Trophoblast cell (in vitro differentiated cells and primary cell): ENCODE measurements at regions not wholly inside any gene's neighbourhood (a gene's known extent, or its start where the extent isn't known, plus 50 kb on each side); places are given as distances from the start of the nearest gene placed in this dataset.

Experiments
- DNase-seq, 2 donors: peaks; one replicate each; pipeline ENCODE4 v3.0.0-alpha.2; 2016
- H2AFZ ChIP-seq: 2 replicates; pipeline ENCODE4 v1.6.1; 2013; ENCODE audit warnings: low read length, moderate library complexity, mild to moderate bottlenecking; ENCODE audit not compliant: insufficient read depth, poor library complexity
- H2AK5ac ChIP-seq: 2 replicates; pipeline ENCODE4 v1.6.1; 2013; ENCODE audit warnings: mild to moderate bottlenecking, low read length
- H2BK120ac ChIP-seq: 2 replicates; pipeline ENCODE4 v1.6.1; 2013; ENCODE audit warnings: low read length, mild to moderate bottlenecking, moderate library complexity; ENCODE audit not compliant: insufficient read depth, poor library complexity
- H2BK12ac ChIP-seq: 2 replicates; pipeline ENCODE4 v1.6.1; 2013; ENCODE audit warnings: mild to moderate bottlenecking, low read length, moderate library complexity
- H2BK5ac ChIP-seq: 2 replicates; pipeline ENCODE4 v1.6.1; 2013; ENCODE audit warnings: low read length, low read depth, moderate library complexity, mild to moderate bottlenecking; ENCODE audit not compliant: poor library complexity
- H3K14ac ChIP-seq: 2 replicates; pipeline ENCODE4 v1.6.1; 2013; ENCODE audit warnings: mild to moderate bottlenecking, low read length
- H3K18ac ChIP-seq: 2 replicates; pipeline ENCODE4 v1.6.1; 2013; ENCODE audit warnings: mild to moderate bottlenecking, low read length
- H3K23ac ChIP-seq: 2 replicates; pipeline ENCODE4 v1.6.1; 2013; ENCODE audit warnings: low read length
- H3K27ac ChIP-seq: 2 replicates; pipeline ENCODE4 v1.5.1; 2013; ENCODE audit warnings: low read depth, mild to moderate bottlenecking, inconsistent platforms, low read length, moderate library complexity
- H3K27me3 ChIP-seq: 2 replicates; pipeline ENCODE4 v1.6.1; 2013; ENCODE audit warnings: inconsistent platforms, mild to moderate bottlenecking, low read length, moderate library complexity; ENCODE audit not compliant: insufficient read depth
- H3K36me3 ChIP-seq, 2 experiments: 1 replicate in 1 of 2; 2 replicates in 1 of 2; pipeline ENCODE4 v1.6.1; 2013; ENCODE audit warnings: low read length in 2 of 2, mild to moderate bottlenecking in 2 of 2, moderate library complexity in 1 of 2; ENCODE audit not compliant: insufficient read depth in 2 of 2, control insufficient read depth in 1 of 2
- H3K4ac ChIP-seq: 2 replicates; pipeline ENCODE4 v1.6.1; 2013; ENCODE audit warnings: low read depth, mild to moderate bottlenecking, low read length, moderate library complexity
- H3K4me1 ChIP-seq, 2 experiments: 1 replicate in 1 of 2; 2 replicates in 1 of 2; pipeline ENCODE4 v1.6.1; 2013; ENCODE audit warnings: low read length in 2 of 2, mild to moderate bottlenecking in 2 of 2, moderate library complexity in 1 of 2; ENCODE audit not compliant: insufficient read depth in 2 of 2, control insufficient read depth in 1 of 2
- H3K4me2 ChIP-seq: 2 replicates; pipeline ENCODE4 v1.6.1; 2013; ENCODE audit warnings: inconsistent platforms, mild to moderate bottlenecking, low read length, moderate library complexity
- H3K4me3 ChIP-seq: 2 replicates; pipeline ENCODE4 v1.5.1; 2013; ENCODE audit warnings: mild to moderate bottlenecking, low read depth, low read length, inconsistent platforms
- H3K79me1 ChIP-seq: one replicate; pipeline ENCODE4 v1.6.1; 2013; ENCODE audit warnings: low read length
- H3K79me2 ChIP-seq: 2 replicates; pipeline ENCODE4 v1.6.1; 2013; ENCODE audit warnings: low read length, mild to moderate bottlenecking; ENCODE audit not compliant: control insufficient read depth, insufficient read depth, poor library complexity
- H3K9ac ChIP-seq: 2 replicates; pipeline ENCODE4 v1.6.1; 2013; ENCODE audit warnings: mild to moderate bottlenecking, low read length
- H3K9me3 ChIP-seq: 2 replicates; pipeline ENCODE4 v1.6.1; 2013; ENCODE audit warnings: low read depth, mild to moderate bottlenecking, control low read depth, inconsistent platforms, low read length; ENCODE audit not compliant: insufficient read depth
- H4K12ac ChIP-seq: 2 replicates; pipeline ENCODE4 v1.6.1; 2013; ENCODE audit warnings: low read depth, mild to moderate bottlenecking, low read length, moderate library complexity
- H4K8ac ChIP-seq: 2 replicates; pipeline ENCODE4 v1.6.1; 2013; ENCODE audit warnings: low read depth, mild to moderate bottlenecking, low read length, moderate library complexity
- H4K91ac ChIP-seq: one replicate; pipeline ENCODE4 v1.6.1; 2013; ENCODE audit warnings: low read depth, mild to moderate bottlenecking, low read length, moderate library complexity
- WGBS: extraction: QIAGEN DNeasy Blood & Tissue Kit; methylation state at CpG from one replicate; pipeline ENCODE4 v1.1.7; 2013; ENCODE audit warnings: missing lambda C conversion rate; ENCODE audit not compliant: insufficient read length, insufficient coverage; ENCODE audit errors: extremely low coverage; 5-methylcytosine and 5-hydroxymethylcytosine counted together

- DNase-seq = no peak
- H2AK5ac ChIP-seq = no peak overlapping the region
- H4K91ac ChIP-seq = no peak overlapping the region
- H3K4me1 ChIP-seq = peaks cover 0 to 5% of the 10 kb centered on the region in 2 experiments
- no peak overlapping the region for H3K4ac ChIP-seq
- H3K27ac ChIP-seq = no peak overlapping the region
- no peaks in the 10 kb centered on the region for H3K9me3 ChIP-seq
- no peak overlapping the region for H3K18ac ChIP-seq
- H2BK120ac ChIP-seq = no peak overlapping the region
- no peak overlapping the region for H2AFZ ChIP-seq
- no peaks in the 10 kb centered on the region for H3K27me3 ChIP-seq
- no peak overlapping the region for H2BK5ac ChIP-seq
- H3K79me1 ChIP-seq = no peaks in the 10 kb centered on the region
- H3K14ac ChIP-seq = no peak overlapping the region
- no peak overlapping the region for H4K12ac ChIP-seq
- H3K4me3 ChIP-seq = no peak overlapping the region
- H3K9ac ChIP-seq = no peak overlapping the region
- H2BK12ac ChIP-seq = no peak overlapping the region
- H3K79me2 ChIP-seq = no peaks in the 10 kb centered on the region
- no peak overlapping the region for H4K8ac ChIP-seq
- WGBS = no CpG with 5 or more reads among the region's 2 CpGs
- H3K36me3 ChIP-seq = no peaks in the 10 kb centered on the region
- H3K4me2 ChIP-seq = no peak overlapping the region
- H3K23ac ChIP-seq = no peak overlapping the region
These were observed 401.8 kb downstream of the PRDM5 start for GRCh38 chr4:120520761-120521160.

DNA sequence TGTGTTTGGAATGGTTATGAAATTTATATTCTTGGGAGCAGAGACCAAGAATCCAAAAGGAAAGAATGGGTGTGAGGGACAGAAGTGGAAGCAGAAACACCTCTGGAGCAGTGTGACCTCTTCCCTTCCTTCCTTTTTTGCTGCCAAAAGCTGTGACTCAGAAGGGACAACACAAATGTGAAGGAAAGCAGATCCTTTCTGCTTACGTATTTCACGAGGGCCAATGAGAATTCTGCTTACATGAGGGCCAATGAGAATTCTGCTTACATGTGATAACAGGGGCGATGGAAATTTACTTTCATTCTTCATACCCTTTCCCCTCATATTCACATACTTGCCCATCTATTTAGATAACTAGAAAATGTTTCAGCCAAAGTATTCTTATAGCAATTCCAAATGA, 404.6 kb downstream of the PRDM5 start:
- no peak overlapping the region for H3K4me3 ChIP-seq
- no peak overlapping the region for H4K8ac ChIP-seq
- H3K4me1 ChIP-seq = peaks cover 0 to 5% of the 10 kb centered on the region in 2 experiments

GRCh38 chr4:120509719-120510118, 412.8 kb downstream of the PRDM5 start:
- Histone ChIP-seq H3K4me2 (no peak overlapping the region), H4K8ac (no peak overlapping the region), H3K4me1 (peaks cover 0 to 2% of the 10 kb centered on the region in 2 experiments), H3K79me1 (no peaks in the 10 kb centered on the region), H3K27me3 (no peaks in the 10 kb centered on the region), H3K18ac (no peak overlapping the region), H3K36me3 (no peaks in the 10 kb centered on the region), H3K79me2 (no peaks in the 10 kb centered on the region), H2BK5ac (no peak overlapping the region), H3K23ac (no peak overlapping the region), H3K27ac (no peak overlapping the region), H3K14ac (no peak overlapping the region), H3K9me3 (peaks cover 2% of the 10 kb centered on the region), H2AK5ac (no peak overlapping the region), H3K9ac (no peak overlapping the region), H3K4ac (no peak overlapping the region), H3K4me3 (no peak overlapping the region), H4K12ac (no peak overlapping the region), H4K91ac (no peak overlapping the region), H2BK12ac (no peak overlapping the region), H2AFZ (no peak overlapping the region), H2BK120ac (no peak overlapping the region)
- WGBS = no CpG with 5 or more reads among the region's 1 CpG
- DNase-seq = no peak

More for the DNA sequence above, 404.6 kb downstream of the PRDM5 start:
- Histone ChIP-seq H3K27ac (no peak overlapping the region), H3K79me2 (no peaks in the 10 kb centered on the region), H3K18ac (no peak overlapping the region), H2BK120ac (no peak overlapping the region), H2AK5ac (no peak overlapping the region), H3K4me2 (no peak overlapping the region), H4K12ac (no peak overlapping the region), H3K27me3 (no peaks in the 10 kb centered on the region), H3K14ac (no peak overlapping the region), H3K36me3 (no peaks in the 10 kb centered on the region), H3K23ac (no peak overlapping the region), H2BK5ac (no peak overlapping the region), H2AFZ (no peak overlapping the region), H4K91ac (no peak overlapping the region), H3K4ac (no peak overlapping the region), H3K9ac (no peak overlapping the region), H3K9me3 (no peaks in the 10 kb centered on the region), H3K79me1 (no peaks in the 10 kb centered on the region), H2BK12ac (no peak overlapping the region)
- WGBS = no CpG with 5 or more reads among the region's 3 CpGs
- DNase-seq = peak; percentile 14 to 37

DNA sequence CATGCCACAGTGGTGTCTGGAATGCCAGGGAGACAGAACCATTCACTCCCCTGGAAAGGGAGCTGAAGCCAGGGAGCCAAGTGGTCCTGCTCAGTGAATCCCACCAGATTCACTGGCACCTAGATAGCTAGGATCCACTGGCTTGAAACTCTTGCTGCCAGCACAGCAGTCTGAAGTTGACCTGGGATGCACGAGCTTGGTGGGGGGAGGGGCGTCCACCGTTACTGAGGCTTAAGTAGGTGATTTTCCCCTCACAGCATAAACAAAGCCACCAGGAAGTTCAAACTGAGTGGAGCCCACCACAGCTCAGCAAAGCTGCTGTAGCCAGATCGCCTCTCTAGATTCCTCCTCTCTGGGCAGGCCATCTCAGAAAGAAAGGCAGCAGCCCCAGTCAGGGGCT, 413.3 kb downstream of the PRDM5 start:
- Histone ChIP-seq H4K8ac (no peak overlapping the region), H2BK120ac (no peak overlapping the region), H3K4me3 (no peak overlapping the region), H3K9ac (no peak overlapping the region), H3K23ac (no peak overlapping the region), H3K9me3 (peaks cover 2% of the 10 kb centered on the region), H2AK5ac (no peak overlapping the region), H2AFZ (no peak overlapping the region), H3K36me3 (no peaks in the 10 kb centered on the region), H3K27ac (no peak overlapping the region), H3K27me3 (no peaks in the 10 kb centered on the region), H2BK5ac (no peak overlapping the region), H3K14ac (no peak overlapping the region), H3K79me1 (no peaks in the 10 kb centered on the region), H3K18ac (no peak overlapping the region), H4K12ac (no peak overlapping the region), H3K4me1 (peaks cover 0 to 2% of the 10 kb centered on the region in 2 experiments), H2BK12ac (no peak overlapping the region), H3K4ac (no peak overlapping the region), H3K79me2 (no peaks in the 10 kb centered on the region), H3K4me2 (no peak overlapping the region), H4K91ac (no peak overlapping the region)
- WGBS = no CpG with 5 or more reads among the region's 4 CpGs
- DNase-seq = no peak
